H7 (cell line): ENCODE measurements at regions not wholly inside any gene's neighbourhood (a gene's known extent, or its start where the extent isn't known, plus 50 kb on each side); places are given as distances from the start of the nearest gene placed in this dataset.

Experiments
- DNase-seq: peaks from one replicate; pipeline ENCODE4 v3.0.0; 2012
- H3K27me3 ChIP-seq: 2 replicates; pipeline ENCODE4 v1.6.0; 2011; ENCODE audit warnings: mild to moderate bottlenecking, low read length; ENCODE audit not compliant: control insufficient read depth, insufficient read depth
- H3K36me3 ChIP-seq: replicated peaks from 2 replicates; pipeline ENCODE4 v1.5.1; 2011; ENCODE audit warnings: low read length; ENCODE audit not compliant: control insufficient read depth, insufficient read depth
- H3K4me3 ChIP-seq: 2 replicates; pipeline ENCODE4 v1.5.1; 2011; ENCODE audit warnings: low read depth, mild to moderate bottlenecking, control low read depth, low read length, moderate library complexity; ENCODE audit not compliant: insufficient read depth

GRCh38 chr16:65339062-65339461, 217.2 kb upstream of the CDH11 start:
- no peak for DNase-seq
- Histone ChIP-seq H3K27me3 (no peaks in the 10 kb centered on the region), H3K4me3 (no peak overlapping the region), H3K36me3 (no peaks in the 10 kb centered on the region)

GRCh38 chr16:65336160-65336559, 214.3 kb upstream of the CDH11 start:
- no peak overlapping the region for H3K4me3 ChIP-seq
- no peaks in the 10 kb centered on the region for H3K36me3 ChIP-seq
- no peak for DNase-seq

GRCh38 chr16:65334081-65334480, 212.2 kb upstream of the CDH11 start:
- H3K4me3 ChIP-seq, result no peak overlapping the region
- no peaks in the 10 kb centered on the region for H3K36me3 ChIP-seq
- no peak for DNase-seq
- H3K27me3 ChIP-seq, result no peaks in the 10 kb centered on the region

More at GRCh38 chr16:65336160-65336559, 214.3 kb upstream of the CDH11 start:
- no peaks in the 10 kb centered on the region for H3K27me3 ChIP-seq

GRCh38 chr16:65333283-65333682, 211.4 kb upstream of the CDH11 start:
- Histone ChIP-seq H3K36me3 (no peaks in the 10 kb centered on the region), H3K4me3 (no peak overlapping the region), H3K27me3 (no peaks in the 10 kb centered on the region)
- DNase-seq, result no peak

GRCh38 chr16:65327346-65327745, 205.5 kb upstream of the CDH11 start:
- no peak for DNase-seq
- Histone ChIP-seq H3K4me3 (no peak overlapping the region), H3K27me3 (no peaks in the 10 kb centered on the region), H3K36me3 (no peaks in the 10 kb centered on the region)

GRCh38 chr16:65323655-65324237, 201.9 kb upstream of the CDH11 start:
- Histone ChIP-seq H3K4me3 (no peak overlapping the region), H3K27me3 (no peaks in the 10 kb centered on the region), H3K36me3 (no peaks in the 10 kb centered on the region)
- no peak for DNase-seq

- no peaks in the 10 kb centered on the region for H3K36me3 ChIP-seq
- no peak overlapping the region for H3K4me3 ChIP-seq
- H3K27me3 ChIP-seq, result no peaks in the 10 kb centered on the region; the same call in 1 of the 2 replicates
- no peak for DNase-seq
Measured at GRCh38 chr16:65319621-65320231, 197.9 kb upstream of the CDH11 start.

- peak; percentile 10 for DNase-seq
- H3K27me3 ChIP-seq, result no peaks in the 10 kb centered on the region; the same call in 1 of the 2 replicates
- no peaks in the 10 kb centered on the region for H3K36me3 ChIP-seq
- H3K4me3 ChIP-seq, result no peak overlapping the region
Measured at GRCh38 chr16:65318590-65319257, 196.9 kb upstream of the CDH11 start.

GRCh38 chr16:65318138-65318537, 196.3 kb upstream of the CDH11 start:
- H3K27me3 ChIP-seq, result no peaks in the 10 kb centered on the region; the same call in 1 of the 2 replicates
- DNase-seq, result no peak
- H3K4me3 ChIP-seq, result no peak overlapping the region
- no peaks in the 10 kb centered on the region for H3K36me3 ChIP-seq

GRCh38 chr16:65316808-65317207, 194.9 kb upstream of the CDH11 start:
- DNase-seq, result no peak
- Histone ChIP-seq H3K4me3 (no peak overlapping the region), H3K36me3 (no peaks in the 10 kb centered on the region), H3K27me3 (no peaks in the 10 kb centered on the region; the same call in 1 of the 2 replicates)

- Histone ChIP-seq H3K4me3 (no peak overlapping the region), H3K36me3 (no peaks in the 10 kb centered on the region), H3K27me3 (no peaks in the 10 kb centered on the region; the same call in 1 of the 2 replicates)
- no peak for DNase-seq
Measured at GRCh38 chr16:65315081-65315780, 193.4 kb upstream of the CDH11 start.

- Histone ChIP-seq H3K36me3 (no peaks in the 10 kb centered on the region), H3K4me3 (no peak overlapping the region), H3K27me3 (no peaks in the 10 kb centered on the region; the same call in 1 of the 2 replicates)
- DNase-seq, result no peak
Measured at GRCh38 chr16:65314627-65315008, 192.8 kb upstream of the CDH11 start.

GRCh38 chr16:65313936-65314626, 192.2 kb upstream of the CDH11 start:
- Histone ChIP-seq H3K4me3 (no peak overlapping the region), H3K27me3 (no peaks in the 10 kb centered on the region; the same call in 1 of the 2 replicates), H3K36me3 (no peaks in the 10 kb centered on the region)
- DNase-seq, result no peak

- no peak overlapping the region for H3K4me3 ChIP-seq
- no peaks in the 10 kb centered on the region for H3K36me3 ChIP-seq
- H3K27me3 ChIP-seq, result no peaks in the 10 kb centered on the region; the same call in 1 of the 2 replicates
- no peak for DNase-seq
Measured at GRCh38 chr16:65312795-65313194, 190.9 kb upstream of the CDH11 start.
